ENCODE measurements at regions not wholly inside any gene's neighbourhood (a gene's known extent, or its start where the extent isn't known, plus 50 kb on each side); places are given as distances from the start of the nearest gene placed in this dataset.
"Not testable (repeated sequence)": the region's sequence is repeated elsewhere in the genome, so short reads cannot be mapped to it uniquely, and the experiment has no call there.

- DNase-seq (ENCODE audit: low read depth in 4 of 4, low spot score in 1 of 4): no peak
Measured at GRCh38 chr5:144711172-144711571, 540.5 kb downstream of the KCTD16 start.

- DNase-seq (ENCODE audit: low read depth in 4 of 4, low spot score in 1 of 4): no peak
Measured at GRCh38 chr5:144710637-144711036, 540.0 kb downstream of the KCTD16 start.

- no peak for DNase-seq (ENCODE audit: low read depth in 4 of 4, low spot score in 1 of 4)
Measured at GRCh38 chr5:144703776-144704175, 533.1 kb downstream of the KCTD16 start.

- no peak for DNase-seq (ENCODE audit: low read depth in 4 of 4, low spot score in 1 of 4)
Measured at GRCh38 chr5:144698484-144698883, 527.8 kb downstream of the KCTD16 start.

- DNase-seq (ENCODE audit: low read depth in 4 of 4, low spot score in 1 of 4): no peak
Measured at GRCh38 chr5:144697847-144698262, 527.2 kb downstream of the KCTD16 start.

GRCh38 chr5:144691936-144692335, 521.3 kb downstream of the KCTD16 start:
- no peak for DNase-seq (ENCODE audit: low read depth in 4 of 4, low spot score in 1 of 4)

GRCh38 chr5:144684899-144685298, 514.2 kb downstream of the KCTD16 start:
- DNase-seq (ENCODE audit: low read depth in 4 of 4, low spot score in 1 of 4): no peak

GRCh38 chr5:144680711-144681110, 510.0 kb downstream of the KCTD16 start:
- DNase-seq (ENCODE audit: low read depth in 4 of 4, low spot score in 1 of 4): no peak

- DNase-seq (ENCODE audit: low read depth in 4 of 4, low spot score in 1 of 4): no peak
Measured at GRCh38 chr5:144671066-144671465, 500.4 kb downstream of the KCTD16 start.

GRCh38 chr5:144659634-144660227, 489.1 kb downstream of the KCTD16 start:
- DNase-seq (ENCODE audit: low read depth in 4 of 4, low spot score in 1 of 4): no peak

GRCh38 chr5:144644317-144644716, 473.6 kb downstream of the KCTD16 start:
- no peak for DNase-seq (ENCODE audit: low read depth in 4 of 4, low spot score in 1 of 4)

GRCh38 chr5:144638787-144639186, 468.1 kb downstream of the KCTD16 start:
- no peak for DNase-seq (ENCODE audit: low read depth in 4 of 4, low spot score in 1 of 4)

- no peak for DNase-seq (ENCODE audit: low read depth in 4 of 4, low spot score in 1 of 4)
Measured at GRCh38 chr5:144634138-144634537, 463.5 kb downstream of the KCTD16 start.

GRCh38 chr5:144598451-144599068, 427.9 kb downstream of the KCTD16 start:
- DNase-seq (ENCODE audit: low read depth in 4 of 4, low spot score in 1 of 4): no peak

- DNase-seq (ENCODE audit: low read depth in 4 of 4, low spot score in 1 of 4): no peak
Measured at GRCh38 chr5:144596517-144596916, 425.8 kb downstream of the KCTD16 start.

GRCh38 chr5:144594919-144595318, 424.2 kb downstream of the KCTD16 start:
- DNase-seq (ENCODE audit: low read depth in 4 of 4, low spot score in 1 of 4): no peak

- DNase-seq (ENCODE audit: low read depth in 4 of 4, low spot score in 1 of 4): not testable (repeated sequence)
Measured at GRCh38 chr5:144594234-144594633, 423.6 kb downstream of the KCTD16 start.

GRCh38 chr5:144585681-144586080, 415.0 kb downstream of the KCTD16 start:
- DNase-seq (ENCODE audit: low read depth in 4 of 4, low spot score in 1 of 4): no peak

- no peak for DNase-seq (ENCODE audit: low read depth in 4 of 4, low spot score in 1 of 4)
Measured at GRCh38 chr5:144583541-144584449, 413.1 kb downstream of the KCTD16 start.

- DNase-seq (ENCODE audit: low read depth in 4 of 4, low spot score in 1 of 4): no peak
Measured at GRCh38 chr5:144582066-144582465, 411.4 kb downstream of the KCTD16 start.

GRCh38 chr5:144581044-144581443, 410.4 kb downstream of the KCTD16 start:
- DNase-seq (ENCODE audit: low read depth in 4 of 4, low spot score in 1 of 4): no peak

GRCh38 chr5:144577676-144578075, 407.0 kb downstream of the KCTD16 start:
- no peak for DNase-seq (ENCODE audit: low read depth in 4 of 4, low spot score in 1 of 4)
